Tibial nerve (tissue), 4 donors: ENCODE measurements at regions not wholly inside any gene's neighbourhood (a gene's known extent, or its start where the extent isn't known, plus 50 kb on each side); places are given as distances from the start of the nearest gene placed in this dataset.

Experiments
- CTCF ChIP-seq, 5 experiments: fragments of 200-600 bp in 3 of 5; fragments of 450-650 bp in 2 of 5; sonication (generic) in 3 of 5; IDR thresholded peaks; one replicate each; pipeline ENCODE4 v1.5.1; 2016 to 2019; ENCODE audit warnings: antibody characterized with exemption in 5 of 5, mild to moderate bottlenecking in 3 of 5, moderate library complexity in 2 of 5
- EP300 ChIP-seq, 2 donors: sonication (generic); formaldehyde crosslinking; IDR thresholded peaks; one replicate each; pipeline ENCODE4 v1.6.1; 2017; ENCODE audit warnings: antibody characterized with exemption in 2 of 2, mild to moderate bottlenecking in 1 of 2

- TF ChIP-seq CTCF (IDR thresholded peaks at IDR 0.05) (no peak), EP300 (IDR thresholded peaks at IDR 0.05) (no peak)
These were observed 510.1 kb upstream of the AADAT start for GRCh38 chr4:170599894-170600293.
